IPS-11a (cell line): ENCODE measurements at regions not wholly inside any gene's neighbourhood (a gene's known extent, or its start where the extent isn't known, plus 50 kb on each side); places are given as distances from the start of the nearest gene placed in this dataset.

Experiments used
- H3K4me3 ChIP-seq: one replicate; pipeline ENCODE4 v1.5.1; 2013; ENCODE audit warnings: low read depth, low read length, control low read depth

GRCh38 chr15:95457520-95457919 lies 873.0 kb upstream of the NR2F2 start:
- no peak overlapping the region for H3K4me3 ChIP-seq

GRCh38 chr15:95458721-95459120 lies 871.8 kb upstream of the NR2F2 start:
- no peak overlapping the region for H3K4me3 ChIP-seq

- no peak overlapping the region for H3K4me3 ChIP-seq
Observed at GRCh38 chr15:95459273-95459672, 871.2 kb upstream of the NR2F2 start.

- H3K4me3 ChIP-seq: no peak overlapping the region
Observed at GRCh38 chr15:95464509-95464908, 866.0 kb upstream of the NR2F2 start.

DNA sequence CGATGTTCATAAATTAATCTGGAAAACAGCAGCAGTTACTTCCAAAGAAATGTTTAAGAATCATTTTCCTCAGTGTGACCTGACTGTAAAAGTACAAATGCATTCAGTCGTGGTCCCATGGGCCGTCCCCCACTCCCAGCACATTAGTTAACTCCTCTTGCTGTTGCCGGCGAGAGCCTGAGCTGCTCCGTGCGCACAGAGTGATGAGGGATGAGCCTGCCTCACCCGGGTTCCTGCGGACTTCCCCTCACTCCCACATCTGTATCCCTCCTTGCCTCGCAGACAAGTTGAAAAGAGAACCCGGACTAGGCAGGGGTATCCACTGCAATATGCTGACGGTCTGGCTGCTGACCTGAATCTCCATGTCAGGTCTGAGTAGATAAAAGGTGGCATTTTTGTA lies 861.7 kb upstream of the NR2F2 start:
- no peak overlapping the region for H3K4me3 ChIP-seq

- no peak overlapping the region for H3K4me3 ChIP-seq
Observed at GRCh38 chr15:95469496-95470000, 861.0 kb upstream of the NR2F2 start.

- no peak overlapping the region for H3K4me3 ChIP-seq
Observed at GRCh38 chr15:95470529-95470928, 860.0 kb upstream of the NR2F2 start.

DNA sequence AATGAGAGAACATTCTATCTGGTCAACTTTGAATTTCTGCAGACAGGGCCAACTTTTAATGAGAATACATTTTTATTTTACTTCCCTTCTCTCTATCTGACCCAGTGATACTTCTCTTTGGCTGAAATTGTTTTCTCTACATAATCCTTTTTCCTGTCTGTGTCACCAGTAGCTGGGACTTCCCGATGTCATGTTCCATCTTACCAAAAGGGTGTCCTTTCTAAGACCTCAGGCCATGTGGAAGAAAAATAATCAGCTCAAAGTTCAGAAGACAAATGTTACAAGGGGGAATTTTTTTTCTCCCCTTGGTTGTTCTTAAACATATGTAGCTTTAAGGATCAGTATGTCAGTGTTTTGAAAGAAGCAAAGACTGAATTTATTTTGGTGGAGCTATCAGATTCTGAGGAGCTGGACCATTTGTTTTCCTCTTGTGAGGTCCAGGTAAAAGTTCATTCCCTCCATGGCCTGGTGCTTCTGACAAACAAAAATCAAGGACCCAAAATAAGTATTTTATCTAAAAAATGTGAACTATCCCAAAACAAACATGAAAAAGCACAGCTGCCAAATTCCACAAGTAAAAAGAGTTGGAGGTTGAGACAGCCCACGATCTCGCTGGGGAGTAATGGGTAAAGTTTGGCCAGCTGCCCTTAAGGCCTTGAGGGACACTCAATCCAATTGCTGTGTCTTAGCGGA lies 859.4 kb upstream of the NR2F2 start:
- H3K4me3 ChIP-seq: no peak overlapping the region

GRCh38 chr15:95471690-95472086 lies 858.8 kb upstream of the NR2F2 start:
- no peak overlapping the region for H3K4me3 ChIP-seq

- H3K4me3 ChIP-seq: no peak overlapping the region
Observed at GRCh38 chr15:95475067-95475466, 855.4 kb upstream of the NR2F2 start.

GRCh38 chr15:95479308-95479707 lies 851.2 kb upstream of the NR2F2 start:
- H3K4me3 ChIP-seq: no peak overlapping the region

GRCh38 chr15:95485367-95485766 lies 845.1 kb upstream of the NR2F2 start:
- no peak overlapping the region for H3K4me3 ChIP-seq

- H3K4me3 ChIP-seq: no peak overlapping the region
Observed at GRCh38 chr15:95486224-95486623, 844.3 kb upstream of the NR2F2 start.

GRCh38 chr15:95489103-95489502 lies 841.4 kb upstream of the NR2F2 start:
- H3K4me3 ChIP-seq: no peak overlapping the region

DNA sequence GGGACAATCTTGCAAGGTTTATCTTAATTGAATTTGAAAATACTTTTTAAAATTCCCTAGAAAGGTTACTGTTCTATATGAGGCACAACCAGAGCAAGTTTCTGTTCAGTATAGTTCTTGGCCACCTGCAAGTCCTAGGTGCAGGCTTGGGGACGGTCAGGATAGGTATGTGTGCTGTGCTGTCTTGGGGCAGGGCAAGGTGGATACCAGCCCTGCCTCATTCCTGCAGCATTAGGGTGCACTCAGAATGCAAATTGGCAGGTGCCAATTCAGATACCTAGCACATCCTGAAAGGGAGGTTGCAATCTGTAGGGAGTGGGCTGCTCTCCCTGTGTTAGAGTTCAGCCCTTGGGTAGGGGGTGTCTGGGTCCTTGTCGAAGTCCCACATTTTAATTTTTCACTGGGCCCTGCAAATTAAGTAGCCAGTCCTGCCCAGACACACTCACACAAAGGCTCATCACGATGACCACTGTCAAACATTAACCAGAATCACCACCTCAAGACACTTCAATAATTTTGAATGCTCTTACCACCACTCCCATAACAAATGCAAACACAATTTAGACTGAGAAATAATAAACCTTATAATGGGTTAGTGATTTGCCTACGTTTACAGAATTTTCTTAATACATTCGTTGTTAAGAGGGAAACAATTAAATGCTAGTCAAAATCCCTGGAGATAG lies 838.0 kb upstream of the NR2F2 start:
- H3K4me3 ChIP-seq: no peak overlapping the region

DNA sequence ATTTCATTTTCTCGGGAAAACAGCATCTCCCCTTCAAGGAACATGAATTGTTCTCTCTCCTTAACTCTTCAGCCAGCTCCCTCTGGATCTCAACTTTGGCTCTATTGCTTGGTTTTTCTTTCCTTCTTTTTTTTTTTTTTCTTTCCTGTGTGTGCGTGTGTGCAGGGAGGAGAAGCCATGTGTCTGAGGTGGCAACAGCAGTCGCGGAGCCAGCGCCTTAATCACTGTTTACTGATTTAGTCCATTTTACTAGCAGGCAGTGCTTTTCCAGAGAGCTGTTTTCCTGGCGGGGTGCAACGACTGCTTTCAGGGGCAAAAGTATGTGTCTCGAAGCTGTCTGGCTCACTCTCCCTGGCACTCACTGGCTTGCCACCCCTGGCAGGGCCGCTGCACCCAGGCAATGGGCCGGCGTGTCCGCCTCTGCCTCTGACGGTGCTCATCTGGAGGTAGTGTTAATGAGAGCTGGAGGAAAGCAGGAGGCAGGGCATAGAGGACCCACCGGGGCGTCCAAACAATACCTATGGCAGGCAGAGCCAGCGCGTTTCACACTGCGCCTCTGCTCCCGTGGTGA lies 835.4 kb upstream of the NR2F2 start:
- no peak overlapping the region for H3K4me3 ChIP-seq

DNA sequence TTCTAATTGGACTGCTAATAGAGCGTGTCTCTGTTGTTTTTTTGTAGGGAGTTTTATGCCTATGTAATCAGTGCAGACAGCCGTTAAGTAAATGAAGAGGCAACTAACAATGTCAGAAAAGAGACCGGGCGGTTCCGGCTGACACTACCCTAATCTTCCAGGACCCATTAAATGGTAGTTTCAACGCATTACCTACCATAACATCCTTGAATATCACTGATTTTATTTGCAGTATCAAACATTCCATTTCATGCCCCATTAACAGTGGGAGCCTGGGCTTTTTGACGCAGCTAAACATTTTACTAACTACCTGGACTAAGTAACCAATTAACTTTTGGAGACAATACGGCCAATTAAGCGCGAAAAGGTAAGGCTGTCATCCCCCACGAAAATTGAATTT lies 832.9 kb upstream of the NR2F2 start:
- H3K4me3 ChIP-seq: no peak overlapping the region

DNA sequence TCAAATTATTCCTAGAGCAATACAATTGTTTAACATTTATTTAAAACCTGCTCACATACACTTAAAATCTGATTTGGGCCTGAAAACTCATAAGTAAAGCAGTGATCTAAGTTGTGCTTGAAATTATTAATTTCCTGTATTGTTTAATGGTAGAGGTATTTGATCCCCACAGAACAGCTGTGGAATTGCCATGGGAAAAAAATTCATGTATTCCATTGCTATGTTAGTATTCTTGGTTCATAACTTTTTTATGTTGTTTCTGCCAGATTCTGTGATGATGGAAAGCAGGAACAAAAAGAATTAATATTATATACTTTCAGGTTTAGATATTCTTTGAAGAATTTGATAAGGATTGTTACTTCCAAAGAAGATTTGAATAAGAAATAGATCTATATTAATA lies 831.5 kb upstream of the NR2F2 start:
- H3K4me3 ChIP-seq: no peak overlapping the region

- no peak overlapping the region for H3K4me3 ChIP-seq
Observed at GRCh38 chr15:95499397-95499796, 831.1 kb upstream of the NR2F2 start.

DNA sequence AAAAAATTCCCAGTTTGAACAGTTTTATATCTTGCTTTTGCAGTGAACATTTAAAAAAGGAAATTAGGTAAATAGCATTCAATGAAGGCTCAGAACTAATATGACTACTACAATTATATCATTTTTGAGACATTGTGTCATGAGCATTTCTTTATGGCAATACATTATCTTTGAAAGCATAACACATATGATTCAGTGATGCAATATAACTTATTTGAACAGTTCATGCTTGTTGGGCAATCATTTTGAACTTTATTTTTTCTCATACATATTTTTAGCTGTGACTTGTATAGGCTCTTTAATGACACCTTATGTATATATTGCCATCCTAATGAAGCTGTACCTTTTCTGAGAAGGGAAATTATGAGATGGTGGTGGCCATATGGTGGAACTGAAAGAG lies 828.6 kb upstream of the NR2F2 start:
- H3K4me3 ChIP-seq: no peak overlapping the region

GRCh38 chr15:95503107-95503506 lies 827.4 kb upstream of the NR2F2 start:
- H3K4me3 ChIP-seq: no peak overlapping the region

- H3K4me3 ChIP-seq: no peak overlapping the region
Observed at GRCh38 chr15:95503640-95504225, 826.8 kb upstream of the NR2F2 start.
